ENCODE measurements at regions not wholly inside any gene's neighbourhood (a gene's known extent, or its start where the extent isn't known, plus 50 kb on each side); places are given as distances from the start of the nearest gene placed in this dataset.
"Not testable (repeated sequence)": the region's sequence is repeated elsewhere in the genome, so short reads cannot be mapped to it uniquely, and the experiment has no call there.

GRCh38 chr5:15168358-15168757 is 296.8 kb upstream of the ANKH start:
- no peak for DNase-seq

GRCh38 chr5:15160091-15160490 is 288.5 kb upstream of the ANKH start:
- DNase-seq, result no peak

- no peak for DNase-seq
Observed at GRCh38 chr5:15159606-15160005, 288.0 kb upstream of the ANKH start.

- no peak for DNase-seq
Observed at GRCh38 chr5:15142458-15142857, 270.9 kb upstream of the ANKH start.

GRCh38 chr5:15137414-15137813 is 265.8 kb upstream of the ANKH start:
- no peak for DNase-seq

- DNase-seq, result no peak
Observed at GRCh38 chr5:15135661-15136060, 264.1 kb upstream of the ANKH start.

- DNase-seq, result no peak
Observed at GRCh38 chr5:15133456-15133965, 261.9 kb upstream of the ANKH start.

- DNase-seq, result no peak
Observed at GRCh38 chr5:15132816-15133405, 261.3 kb upstream of the ANKH start.

GRCh38 chr5:15131909-15132308 is 260.3 kb upstream of the ANKH start:
- no peak for DNase-seq

- no peak for DNase-seq
Observed at GRCh38 chr5:15124871-15125568, 253.4 kb upstream of the ANKH start.

GRCh38 chr5:15124461-15124860 is 252.9 kb upstream of the ANKH start:
- no peak for DNase-seq

- DNase-seq, result no peak
Observed at GRCh38 chr5:15117688-15118087, 246.1 kb upstream of the ANKH start.

GRCh38 chr5:15116996-15117395 is 245.4 kb upstream of the ANKH start:
- no peak for DNase-seq

- no peak for DNase-seq
Observed at GRCh38 chr5:15106530-15107283, 235.1 kb upstream of the ANKH start.

GRCh38 chr5:15105799-15106393 is 234.3 kb upstream of the ANKH start:
- DNase-seq, result peak in 1 of 2 donors; percentile 14

- DNase-seq, result no peak
Observed at GRCh38 chr5:15103864-15104263, 232.3 kb upstream of the ANKH start.

- DNase-seq, result no peak
Observed at GRCh38 chr5:15103130-15103529, 231.6 kb upstream of the ANKH start.

- DNase-seq, result no peak
Observed at GRCh38 chr5:15097552-15097951, 226.0 kb upstream of the ANKH start.

- not testable (repeated sequence) for DNase-seq
Observed at GRCh38 chr5:15096686-15097085, 225.1 kb upstream of the ANKH start.

- no peak for DNase-seq
Observed at GRCh38 chr5:15092801-15093200, 221.2 kb upstream of the ANKH start.

- no peak for DNase-seq
Observed at GRCh38 chr5:15085671-15086070, 214.1 kb upstream of the ANKH start.

- DNase-seq, result no peak
Observed at GRCh38 chr5:15082096-15082495, 210.5 kb upstream of the ANKH start.

GRCh38 chr5:15080219-15080618 is 208.6 kb upstream of the ANKH start:
- no peak for DNase-seq

- no peak for DNase-seq
Observed at GRCh38 chr5:15079566-15079965, 208.0 kb upstream of the ANKH start.

All from bone marrow (tissue), 2 donors.